Liver (tissue), 3 donors: ENCODE measurements at regions not wholly inside any gene's neighbourhood (a gene's known extent, or its start where the extent isn't known, plus 50 kb on each side); places are given as distances from the start of the nearest gene placed in this dataset.

Experiments
- CTCF ChIP-seq: fragments of 150-350 bp; IDR thresholded peaks from 2 replicates; pipeline ENCODE4 v1.5.1; 2017; ENCODE audit warnings: improper control_type of control experiment, low read depth, low read length; ENCODE audit not compliant: missing input control
- TAF1 ChIP-seq: conservative IDR thresholded peaks from 2 replicates; pipeline ENCODE4 v1.6.1; 2016; ENCODE audit warnings: antibody characterized with exemption, mild to moderate bottlenecking
- donor health status: healthy.
- donor health status: healthy.

- no peak for TF ChIP-seq TAF1
- no peak for TF ChIP-seq CTCF
Measured at GRCh38 chr20:62588458-62589149, 53.7 kb upstream of the SLCO4A1 start.
